Putamen (tissue), 1 donor: ENCODE measurements at regions not wholly inside any gene's neighbourhood (a gene's known extent, or its start where the extent isn't known, plus 50 kb on each side); places are given as distances from the start of the nearest gene placed in this dataset.

ENCODE experiments used
- DNase-seq: peaks from one replicate; pipeline ENCODE4 v3.0.0-alpha.2; 2016; ENCODE audit warnings: low spot score

DNA sequence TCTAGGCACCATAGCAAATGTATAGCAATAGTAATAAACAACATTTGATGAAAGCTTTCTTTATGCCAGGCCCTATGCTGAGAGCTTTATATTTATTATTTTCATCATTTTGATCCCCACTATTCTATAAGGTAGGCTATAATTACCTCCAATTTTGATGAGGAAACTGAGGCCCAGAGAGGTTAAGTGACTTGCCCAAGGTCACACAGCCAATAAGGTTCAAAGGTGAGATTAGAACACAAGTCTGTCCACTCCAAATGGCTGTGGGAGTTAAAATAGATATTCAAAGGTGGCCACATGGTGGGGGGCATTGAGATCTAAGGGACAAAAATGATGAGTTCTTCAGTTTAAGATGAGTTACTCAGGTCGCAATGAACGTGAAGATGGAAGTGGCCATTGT is 269.9 kb downstream of the BMP7 start:
- no peak for DNase-seq

- no peak for DNase-seq
Measured at GRCh38 chr20:56998438-56998837, 268.0 kb downstream of the BMP7 start.

GRCh38 chr20:57000441-57000968 is 265.9 kb downstream of the BMP7 start:
- no peak for DNase-seq

GRCh38 chr20:57001126-57001767 is 265.2 kb downstream of the BMP7 start:
- no peak for DNase-seq

DNA sequence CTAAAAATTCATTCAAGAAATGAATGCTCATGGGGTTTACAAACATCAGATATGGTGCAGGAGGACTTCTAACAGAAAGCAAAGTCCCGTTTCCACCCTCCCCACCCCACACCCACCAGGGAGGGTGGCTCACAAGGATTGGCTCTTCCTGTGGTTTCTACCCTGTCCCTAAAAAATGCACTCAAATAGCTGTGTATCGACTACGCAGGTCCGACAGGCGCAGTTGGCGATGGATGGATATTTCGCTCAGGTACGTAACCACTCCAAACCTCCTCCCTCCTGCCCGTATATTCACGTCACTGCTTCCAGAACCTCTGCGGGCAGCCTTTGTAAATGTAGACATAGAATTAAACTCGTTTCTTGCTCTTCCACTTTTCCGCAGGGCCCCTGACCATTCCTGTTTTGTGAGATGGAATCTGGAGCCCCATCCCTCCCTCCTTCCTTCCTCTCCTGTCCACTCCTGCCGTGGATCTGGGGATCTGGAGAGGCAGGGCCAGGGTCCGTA is 264.3 kb downstream of the BMP7 start:
- DNase-seq, result no peak

DNA sequence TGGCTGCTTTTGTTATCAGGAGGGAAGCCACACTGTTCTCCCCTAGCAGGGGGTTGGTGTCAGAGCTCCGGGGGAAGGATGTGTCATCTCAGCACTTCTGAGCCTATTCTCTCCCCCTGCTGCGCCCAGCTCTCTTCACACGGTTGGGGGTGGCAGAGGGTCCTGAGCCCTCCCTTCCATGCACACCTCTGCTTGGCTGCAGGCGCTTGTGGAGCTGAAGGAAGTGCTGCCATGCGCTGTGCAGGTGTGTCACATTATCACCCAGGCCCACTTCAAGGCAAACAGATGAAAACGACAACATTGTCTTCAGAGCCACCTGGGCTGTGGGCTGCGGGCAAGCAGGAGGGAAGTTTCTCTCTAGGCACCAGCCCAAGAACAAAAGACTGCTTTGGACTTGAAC is 263.4 kb downstream of the BMP7 start:
- DNase-seq, result no peak

GRCh38 chr20:57004416-57004815 is 262.0 kb downstream of the BMP7 start:
- DNase-seq, result no peak

GRCh38 chr20:57004951-57005933 is 261.2 kb downstream of the BMP7 start:
- no peak for DNase-seq

DNA sequence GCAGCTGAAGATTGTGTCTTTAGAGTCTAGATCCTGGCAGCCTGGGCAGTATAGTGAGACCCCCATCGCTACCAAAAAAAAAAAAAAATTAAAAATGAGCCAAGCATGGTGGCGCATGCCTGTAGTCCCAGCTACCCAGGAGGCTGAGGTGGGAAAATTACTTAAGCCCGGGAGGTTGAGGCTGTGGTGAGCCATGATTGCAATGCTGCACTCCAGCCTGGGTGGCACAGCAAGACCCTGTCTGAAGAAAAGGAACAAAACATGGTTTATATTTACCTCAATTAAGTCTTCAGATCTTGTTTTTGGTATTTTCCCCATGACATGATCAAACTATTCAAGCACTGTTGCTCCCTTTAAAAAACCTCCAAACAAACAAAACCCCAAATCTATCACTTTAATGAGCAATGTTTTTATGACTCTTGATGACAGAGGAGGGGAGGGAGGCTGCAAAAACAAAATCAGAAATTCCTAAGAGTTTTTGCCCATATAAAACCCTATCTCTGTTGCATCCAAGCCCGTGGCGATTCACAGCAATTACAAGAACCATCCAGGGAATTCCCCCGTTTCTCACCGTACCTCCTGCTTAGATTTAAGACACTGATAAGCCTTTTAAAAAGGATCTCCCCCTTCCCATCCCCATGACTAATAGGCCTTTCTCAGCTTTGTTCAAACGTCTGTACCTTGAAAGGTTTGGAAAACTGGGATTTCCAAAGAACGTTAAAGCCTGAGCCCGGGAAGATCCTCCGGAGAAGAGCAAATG is 259.9 kb downstream of the BMP7 start:
- DNase-seq, result no peak

DNA sequence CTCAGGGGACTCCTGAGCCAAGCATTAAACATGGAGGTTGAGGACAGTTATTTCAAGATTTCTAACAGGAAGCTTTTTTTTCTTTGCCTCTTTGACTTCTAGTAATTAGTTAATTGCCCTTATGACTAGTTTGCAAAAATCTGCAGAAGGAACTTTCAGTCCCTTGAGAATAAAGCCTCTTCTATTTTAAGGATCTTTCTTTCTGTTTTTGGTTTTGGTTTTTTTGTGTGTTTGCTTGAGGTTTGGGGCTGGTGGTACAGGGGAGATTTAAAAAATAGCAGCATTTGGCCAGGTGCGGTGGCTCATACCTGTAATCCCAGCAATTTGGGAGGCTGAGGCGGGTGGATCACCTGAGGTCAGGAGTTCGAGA is 259.3 kb downstream of the BMP7 start:
- no peak for DNase-seq

DNA sequence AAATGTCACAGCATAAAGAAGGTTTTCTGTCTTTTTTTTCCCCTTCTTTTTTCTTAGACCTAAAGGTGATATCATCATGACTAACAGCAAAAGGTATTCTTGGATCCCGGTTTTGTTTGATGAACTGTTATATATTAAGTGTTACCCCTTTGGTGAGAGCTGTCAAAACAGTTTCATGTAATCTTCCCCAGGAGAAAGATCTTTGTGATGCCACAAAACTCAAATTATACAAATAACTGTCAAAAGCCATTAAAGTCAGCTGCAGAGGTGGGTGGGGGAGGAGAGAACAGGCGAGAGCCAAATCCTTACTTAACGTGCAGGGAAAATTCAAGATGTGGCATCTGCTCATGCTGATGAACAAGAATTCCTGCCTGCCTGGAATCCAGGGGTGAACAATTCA is 258.2 kb downstream of the BMP7 start:
- DNase-seq, result peak; percentile 51

DNA sequence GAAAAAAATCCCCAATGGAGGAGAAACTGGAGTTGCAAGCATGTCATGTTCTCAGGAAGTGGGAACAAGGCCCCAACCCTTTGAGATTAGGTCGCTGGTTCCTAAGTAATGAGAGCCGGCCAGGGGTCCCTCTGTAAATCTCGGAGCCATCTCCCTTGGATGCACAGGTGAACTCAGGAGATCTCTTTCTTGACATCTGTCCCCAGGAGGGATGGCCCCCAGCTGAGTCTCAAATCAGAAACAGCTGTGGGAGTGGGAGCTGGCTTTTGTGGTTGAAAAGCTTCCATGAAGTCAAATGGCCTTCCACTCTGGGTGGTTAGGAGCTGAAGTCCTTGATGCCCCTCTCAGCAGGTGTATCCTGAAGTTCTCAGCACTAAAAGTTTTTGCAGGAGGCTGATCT is 257.1 kb downstream of the BMP7 start:
- no peak for DNase-seq

GRCh38 chr20:57009775-57010174 is 256.7 kb downstream of the BMP7 start:
- DNase-seq, result no peak

DNA sequence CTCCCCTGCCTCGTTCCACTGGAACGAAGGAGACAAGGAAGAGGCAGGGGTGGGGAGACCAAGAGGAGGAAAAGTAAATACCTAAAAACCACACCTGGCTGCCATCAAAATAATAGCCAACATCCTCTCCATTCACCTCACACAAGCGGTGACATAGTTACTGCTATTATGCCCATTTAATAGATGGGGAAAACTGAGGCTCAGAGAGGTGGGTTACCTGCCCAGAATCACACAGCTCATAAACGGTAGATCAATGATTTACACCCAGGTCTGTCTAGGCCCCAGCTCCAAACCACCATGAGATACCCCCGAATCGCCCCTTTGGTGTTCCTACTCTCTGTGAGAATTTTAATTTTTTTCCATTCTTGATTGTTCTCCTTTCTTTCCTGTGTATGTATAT is 253.8 kb downstream of the BMP7 start:
- no peak for DNase-seq

- no peak for DNase-seq
Measured at GRCh38 chr20:57013217-57013616, 253.2 kb downstream of the BMP7 start.

DNA sequence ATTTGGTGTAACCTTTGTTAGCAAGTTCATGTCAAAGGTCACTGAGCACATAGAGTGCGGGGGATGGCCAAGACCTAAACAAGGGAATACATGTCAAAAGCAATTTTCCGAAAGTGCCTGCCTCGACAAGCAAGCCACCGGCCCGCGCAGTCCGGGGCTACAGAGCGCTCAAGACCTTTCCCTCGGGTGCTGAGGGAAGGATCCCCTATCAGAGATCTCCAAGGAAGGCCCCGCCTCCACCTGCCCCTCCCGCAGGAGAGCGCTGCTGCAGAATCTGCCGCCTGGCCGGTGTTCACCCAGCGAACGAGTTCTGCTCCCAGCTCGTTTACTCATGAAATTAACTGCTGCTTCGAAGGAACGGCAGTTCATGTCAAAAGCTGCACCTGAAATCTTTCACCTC is 252.7 kb downstream of the BMP7 start:
- no peak for DNase-seq

DNA sequence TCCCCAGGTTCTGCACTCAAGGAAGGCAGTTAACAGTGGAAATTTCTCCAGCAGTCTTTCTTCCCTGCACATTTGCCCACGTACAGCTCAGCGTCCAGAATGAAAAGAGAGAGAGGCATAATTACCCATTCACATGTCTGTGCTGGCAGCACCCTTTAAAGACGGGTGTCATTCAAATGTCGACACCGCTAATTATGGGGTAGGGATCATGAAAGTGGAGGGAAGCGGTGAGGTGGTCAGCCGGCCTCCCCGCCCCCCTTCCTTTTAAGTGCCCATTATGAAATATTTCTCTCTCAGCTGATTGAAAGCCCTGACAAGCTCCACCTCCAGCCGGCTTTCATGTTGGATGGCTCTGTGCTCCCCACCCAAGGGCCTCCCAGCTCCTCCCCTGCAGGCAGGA is 246.1 kb downstream of the BMP7 start:
- DNase-seq, result no peak

GRCh38 chr20:57022306-57022705 is 244.1 kb downstream of the BMP7 start:
- DNase-seq, result no peak

- DNase-seq, result no peak
Measured at GRCh38 chr20:57023007-57023406, 243.4 kb downstream of the BMP7 start.

DNA sequence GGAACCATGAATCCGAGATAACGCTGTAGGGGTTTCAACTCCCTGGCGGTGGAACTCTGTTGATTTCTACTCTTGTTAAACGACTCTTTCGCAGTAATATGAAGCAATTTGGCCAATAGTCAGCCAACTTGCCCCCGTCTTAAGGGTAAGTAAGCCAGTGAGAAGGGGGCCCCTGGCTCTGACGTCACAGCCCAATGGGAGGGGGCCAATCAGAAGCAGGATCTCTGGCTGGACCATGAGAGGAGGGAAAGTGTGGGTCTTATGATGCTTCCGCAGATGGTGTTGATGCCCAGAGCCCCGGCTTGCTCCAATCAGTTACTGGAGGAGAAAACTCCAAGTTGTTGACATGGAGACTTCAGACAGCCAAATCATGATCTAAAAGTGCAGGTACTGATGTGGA is 242.4 kb downstream of the BMP7 start:
- no peak for DNase-seq

DNA sequence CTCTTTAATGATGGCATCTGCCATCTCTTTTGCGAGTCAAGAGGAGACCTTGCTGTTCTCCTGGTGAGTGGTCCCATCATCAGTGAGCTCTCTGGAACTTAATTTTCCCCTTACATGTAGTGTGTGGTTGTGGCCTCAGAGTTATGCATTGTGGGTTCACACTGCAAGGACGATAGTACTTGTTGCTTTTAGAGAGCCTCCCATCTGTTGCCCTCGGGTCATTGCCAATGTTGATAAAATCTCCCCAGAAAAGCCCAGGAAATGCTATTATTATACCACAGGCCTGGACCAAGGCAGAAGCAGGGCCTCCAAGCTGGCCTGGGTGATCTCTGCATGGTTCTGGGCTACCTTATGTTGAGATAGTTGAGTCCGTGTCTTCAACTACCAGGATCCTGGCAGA is 241.6 kb downstream of the BMP7 start:
- DNase-seq, result no peak

DNA sequence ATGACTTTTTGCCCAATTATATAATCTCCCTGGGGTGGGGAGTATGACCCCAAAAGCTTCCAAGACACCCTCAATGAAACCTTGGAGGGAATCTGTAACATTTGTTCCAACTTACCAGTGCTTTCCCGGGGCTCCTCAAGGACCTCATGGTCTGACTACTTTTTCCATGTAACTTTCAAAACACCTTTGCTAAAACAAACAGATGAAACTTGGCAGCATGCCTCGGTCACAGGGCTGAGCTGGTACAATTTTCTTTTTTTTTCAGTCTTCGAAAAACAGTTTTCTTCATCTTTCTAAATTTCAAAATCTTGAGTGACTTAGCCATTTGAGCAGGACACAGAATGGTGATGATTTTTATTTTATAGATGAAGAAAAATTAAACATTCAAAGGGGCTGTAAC is 241.2 kb downstream of the BMP7 start:
- no peak for DNase-seq
